ENCODE measurements at regions not wholly inside any gene's neighbourhood (a gene's known extent, or its start where the extent isn't known, plus 50 kb on each side); places are given as distances from the start of the nearest gene placed in this dataset.
"Not testable (repeated sequence)": the region's sequence is repeated elsewhere in the genome, so short reads cannot be mapped to it uniquely, and the experiment has no call there.

- H3K27me3 ChIP-seq (ENCODE audit: control insufficient read depth, insufficient read depth, low read length), result no peaks in the 10 kb centered on the region
- H3K9me3 ChIP-seq (ENCODE audit: control insufficient read depth, low read depth, low read length), result no peaks in the 10 kb centered on the region
- 100% methylated on average over 1 of the region's 2 CpGs for WGBS (ENCODE audit: insufficient coverage, low lambda C conversion rate)
- DNase-seq, result no peak
- H3K4me3 ChIP-seq (ENCODE audit: low read length), result no peak overlapping the region
- no peaks in the 10 kb centered on the region for H3K4me1 ChIP-seq (ENCODE audit: control insufficient read depth, insufficient read depth, low read length)
- no peaks in the 10 kb centered on the region for H3K36me3 ChIP-seq (ENCODE audit: control insufficient read depth, insufficient read depth, low read length)
- no peak overlapping the region for H3K27ac ChIP-seq (ENCODE audit: low read length)
Measured at GRCh38 chr4:82136161-82136801, 237.5 kb downstream of the HNRNPD start.

DNA sequence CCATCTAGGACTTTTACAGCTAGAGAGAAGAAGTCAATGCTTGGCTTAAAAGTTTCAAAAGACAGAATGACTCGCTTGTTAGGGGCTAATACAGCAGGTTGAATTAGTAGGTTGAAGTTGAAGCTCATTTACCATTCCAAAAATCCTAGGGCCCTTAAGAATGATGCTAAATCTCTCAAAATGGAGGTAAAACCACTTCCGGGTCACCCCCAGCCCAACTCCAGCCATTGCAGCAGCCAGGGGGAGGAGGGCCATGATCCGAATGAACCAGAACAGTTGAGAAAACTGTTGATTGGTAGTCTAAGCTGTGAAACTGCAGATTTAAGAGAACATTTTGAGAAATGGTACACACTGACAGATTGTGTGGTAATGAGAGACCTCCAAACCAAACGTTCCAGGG, 245.4 kb downstream of the HNRNPD start:
- no peak for DNase-seq
- no peaks in the 10 kb centered on the region for H3K9me3 ChIP-seq (ENCODE audit: control insufficient read depth, low read depth, low read length)
- no peak overlapping the region for H3K4me3 ChIP-seq (ENCODE audit: low read length)
- H3K36me3 ChIP-seq (ENCODE audit: control insufficient read depth, insufficient read depth, low read length), result no peaks in the 10 kb centered on the region
- no peaks in the 10 kb centered on the region for H3K4me1 ChIP-seq (ENCODE audit: control insufficient read depth, insufficient read depth, low read length)
- no peak overlapping the region for H3K27ac ChIP-seq (ENCODE audit: low read length)
- 100% methylated on average over 1 of the region's 4 CpGs for WGBS (ENCODE audit: insufficient coverage, low lambda C conversion rate)
- no peaks in the 10 kb centered on the region for H3K27me3 ChIP-seq (ENCODE audit: control insufficient read depth, insufficient read depth, low read length)

GRCh38 chr4:82126512-82127040, 247.2 kb downstream of the HNRNPD start:
- Histone ChIP-seq H3K27me3 (ENCODE audit: control insufficient read depth, insufficient read depth, low read length) (no peaks in the 10 kb centered on the region), H3K4me1 (ENCODE audit: control insufficient read depth, insufficient read depth, low read length) (no peaks in the 10 kb centered on the region), H3K9me3 (ENCODE audit: control insufficient read depth, low read depth, low read length) (no peaks in the 10 kb centered on the region), H3K27ac (ENCODE audit: low read length) (no peak overlapping the region), H3K36me3 (ENCODE audit: control insufficient read depth, insufficient read depth, low read length) (no peaks in the 10 kb centered on the region), H3K4me3 (ENCODE audit: low read length) (no peak overlapping the region)
- DNase-seq, result no peak
- no CpG with 5 or more reads among the region's 5 CpGs for WGBS (ENCODE audit: insufficient coverage, low lambda C conversion rate)

GRCh38 chr4:82125787-82126297, 247.9 kb downstream of the HNRNPD start:
- no peaks in the 10 kb centered on the region for H3K9me3 ChIP-seq (ENCODE audit: control insufficient read depth, low read depth, low read length)
- H3K27ac ChIP-seq (ENCODE audit: low read length), result no peak overlapping the region
- H3K4me3 ChIP-seq (ENCODE audit: low read length), result no peak overlapping the region
- no peak for DNase-seq
- no CpG with 5 or more reads among the region's 6 CpGs for WGBS (ENCODE audit: insufficient coverage, low lambda C conversion rate)
- no peaks in the 10 kb centered on the region for H3K4me1 ChIP-seq (ENCODE audit: control insufficient read depth, insufficient read depth, low read length)
- no peaks in the 10 kb centered on the region for H3K27me3 ChIP-seq (ENCODE audit: control insufficient read depth, insufficient read depth, low read length)
- H3K36me3 ChIP-seq (ENCODE audit: control insufficient read depth, insufficient read depth, low read length), result no peaks in the 10 kb centered on the region

DNA sequence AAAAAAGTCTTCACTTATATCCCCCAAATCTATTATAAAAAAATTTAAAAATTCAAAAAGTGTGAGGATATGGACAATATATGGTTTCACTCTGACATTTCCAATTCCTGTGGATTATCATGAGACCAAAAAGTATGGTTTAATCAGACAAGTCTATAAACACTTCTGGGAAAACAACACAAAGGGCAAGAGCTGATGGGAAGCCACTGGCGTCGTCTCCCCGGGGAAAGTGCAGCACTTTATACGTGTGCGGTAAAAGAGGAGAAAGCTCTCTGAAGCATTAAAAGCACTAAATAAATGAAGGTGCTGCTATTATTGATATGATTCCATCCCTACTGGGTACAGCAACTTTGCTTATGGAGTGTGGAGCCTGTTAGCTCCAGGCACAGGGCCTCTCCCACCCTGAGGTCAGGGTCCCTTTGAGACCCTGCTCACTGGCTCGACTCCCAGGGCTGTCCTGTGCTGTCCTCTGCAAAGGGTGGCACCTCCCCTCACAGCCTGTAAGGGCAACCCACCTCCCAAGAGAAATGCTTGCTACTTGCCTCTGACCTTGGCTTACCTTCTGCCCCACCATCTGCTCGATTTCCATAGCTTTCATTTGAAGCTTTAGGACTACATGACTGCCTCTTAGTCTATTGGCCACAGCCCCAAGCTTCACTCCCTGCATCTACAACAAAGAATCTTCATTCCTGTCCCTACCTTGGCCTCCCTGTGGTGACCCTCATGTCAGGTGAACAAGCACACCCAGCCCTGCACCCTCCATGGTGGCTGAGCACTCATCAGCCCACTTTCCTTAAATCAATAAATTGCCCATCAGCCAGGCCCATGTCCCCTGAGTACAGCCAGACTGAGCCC, 248.6 kb downstream of the HNRNPD start:
- Histone ChIP-seq H3K9me3 (ENCODE audit: control insufficient read depth, low read depth, low read length) (no peaks in the 10 kb centered on the region), H3K27me3 (ENCODE audit: control insufficient read depth, insufficient read depth, low read length) (no peaks in the 10 kb centered on the region), H3K4me1 (ENCODE audit: control insufficient read depth, insufficient read depth, low read length) (no peaks in the 10 kb centered on the region), H3K27ac (ENCODE audit: low read length) (no peak overlapping the region), H3K4me3 (ENCODE audit: low read length) (no peak overlapping the region), H3K36me3 (ENCODE audit: control insufficient read depth, insufficient read depth, low read length) (no peaks in the 10 kb centered on the region)
- no peak for DNase-seq
- no CpG with 5 or more reads among the region's 7 CpGs for WGBS (ENCODE audit: insufficient coverage, low lambda C conversion rate)

- H3K4me3 ChIP-seq (ENCODE audit: low read length), result no peak overlapping the region
- no peak overlapping the region for H3K27ac ChIP-seq (ENCODE audit: low read length)
- no peaks in the 10 kb centered on the region for H3K9me3 ChIP-seq (ENCODE audit: control insufficient read depth, low read depth, low read length)
- no peak for DNase-seq
- no peaks in the 10 kb centered on the region for H3K27me3 ChIP-seq (ENCODE audit: control insufficient read depth, insufficient read depth, low read length)
- WGBS (ENCODE audit: insufficient coverage, low lambda C conversion rate), result no CpG with 5 or more reads among the region's 5 CpGs
- no peaks in the 10 kb centered on the region for H3K4me1 ChIP-seq (ENCODE audit: control insufficient read depth, insufficient read depth, low read length)
- H3K36me3 ChIP-seq (ENCODE audit: control insufficient read depth, insufficient read depth, low read length), result no peaks in the 10 kb centered on the region
Measured at GRCh38 chr4:82124365-82124764, 249.4 kb downstream of the HNRNPD start.

GRCh38 chr4:82123934-82124333, 249.9 kb downstream of the HNRNPD start:
- no peak overlapping the region for H3K27ac ChIP-seq (ENCODE audit: low read length)
- H3K27me3 ChIP-seq (ENCODE audit: control insufficient read depth, insufficient read depth, low read length), result no peaks in the 10 kb centered on the region
- no CpG with 5 or more reads among the region's 3 CpGs for WGBS (ENCODE audit: insufficient coverage, low lambda C conversion rate)
- DNase-seq, result no peak
- H3K4me3 ChIP-seq (ENCODE audit: low read length), result no peak overlapping the region
- H3K9me3 ChIP-seq (ENCODE audit: control insufficient read depth, low read depth, low read length), result no peaks in the 10 kb centered on the region
- no peaks in the 10 kb centered on the region for H3K36me3 ChIP-seq (ENCODE audit: control insufficient read depth, insufficient read depth, low read length)
- no peaks in the 10 kb centered on the region for H3K4me1 ChIP-seq (ENCODE audit: control insufficient read depth, insufficient read depth, low read length)

DNA sequence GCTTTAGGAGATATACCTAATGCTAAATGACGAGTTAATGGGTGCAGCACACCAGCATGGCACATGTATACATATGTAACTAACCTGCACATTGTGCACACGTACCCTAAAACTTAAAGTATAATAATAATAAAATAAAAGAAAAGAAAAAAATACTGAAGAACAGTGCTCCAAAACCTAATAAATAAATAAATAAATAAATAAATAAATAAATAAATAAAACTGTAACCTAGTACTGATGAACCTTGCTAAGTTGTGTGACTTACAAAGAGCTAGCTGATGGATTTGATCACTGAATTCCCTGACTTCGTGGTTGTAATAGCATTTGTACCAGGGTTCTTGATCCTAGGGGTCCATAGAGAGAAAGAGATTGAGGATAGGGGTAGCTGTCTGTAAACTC, 258.6 kb downstream of the HNRNPD start:
- DNase-seq; H3K27ac ChIP-seq (ENCODE audit: low read length); H3K4me3 ChIP-seq (ENCODE audit: low read length); H3K27me3 ChIP-seq (ENCODE audit: control insufficient read depth, insufficient read depth, low read length); H3K9me3 ChIP-seq (ENCODE audit: control insufficient read depth, low read depth, low read length); H3K4me1 ChIP-seq (ENCODE audit: control insufficient read depth, insufficient read depth, low read length); H3K36me3 ChIP-seq (ENCODE audit: control insufficient read depth, insufficient read depth, low read length): not testable (repeated sequence)
- no CpG with 5 or more reads among the region's 3 CpGs for WGBS (ENCODE audit: insufficient coverage, low lambda C conversion rate)

GRCh38 chr4:82108506-82108905, 265.3 kb downstream of the HNRNPD start:
- Histone ChIP-seq H3K4me3 (ENCODE audit: low read length) (no peak overlapping the region), H3K36me3 (ENCODE audit: control insufficient read depth, insufficient read depth, low read length) (no peaks in the 10 kb centered on the region), H3K27ac (ENCODE audit: low read length) (no peak overlapping the region), H3K27me3 (ENCODE audit: control insufficient read depth, insufficient read depth, low read length) (no peaks in the 10 kb centered on the region), H3K4me1 (ENCODE audit: control insufficient read depth, insufficient read depth, low read length) (no peaks in the 10 kb centered on the region), H3K9me3 (ENCODE audit: control insufficient read depth, low read depth, low read length) (no peaks in the 10 kb centered on the region)
- WGBS (ENCODE audit: insufficient coverage, low lambda C conversion rate), result no CpG with 5 or more reads among the region's 2 CpGs
- DNase-seq, result no peak

DNA sequence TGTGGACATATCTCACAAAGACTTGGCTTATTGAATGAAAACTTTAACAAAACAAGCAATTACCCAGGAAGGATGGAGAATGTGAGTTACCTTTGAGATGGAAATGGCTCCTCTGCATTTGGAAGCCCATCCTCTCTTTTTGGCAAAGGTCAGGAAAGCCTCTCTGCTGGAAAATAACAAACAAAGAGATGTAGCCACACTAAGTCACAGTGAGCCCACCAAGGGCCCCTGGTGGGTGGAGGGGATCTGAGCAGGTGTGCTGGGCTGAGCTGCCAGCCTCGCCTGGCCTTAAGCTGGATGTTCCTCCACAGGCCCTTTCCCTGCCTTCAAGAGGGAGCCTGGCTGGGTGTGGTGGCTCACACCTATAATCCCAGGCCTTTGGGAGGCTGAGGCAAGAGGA, 269.2 kb downstream of the HNRNPD start:
- Histone ChIP-seq H3K4me3 (ENCODE audit: low read length) (no peak overlapping the region), H3K27me3 (ENCODE audit: control insufficient read depth, insufficient read depth, low read length) (no peaks in the 10 kb centered on the region), H3K4me1 (ENCODE audit: control insufficient read depth, insufficient read depth, low read length) (no peaks in the 10 kb centered on the region), H3K9me3 (ENCODE audit: control insufficient read depth, low read depth, low read length) (no peaks in the 10 kb centered on the region), H3K36me3 (ENCODE audit: control insufficient read depth, insufficient read depth, low read length) (no peaks in the 10 kb centered on the region), H3K27ac (ENCODE audit: low read length) (no peak overlapping the region)
- no peak for DNase-seq
- no CpG with 5 or more reads among the region's 1 CpG for WGBS (ENCODE audit: insufficient coverage, low lambda C conversion rate)
